ENCODE measurements at regions not wholly inside any gene's neighbourhood (a gene's known extent, or its start where the extent isn't known, plus 50 kb on each side); places are given as distances from the start of the nearest gene placed in this dataset.
"Not testable (repeated sequence)": the region's sequence is repeated elsewhere in the genome, so short reads cannot be mapped to it uniquely, and the experiment has no call there.

- no peak for DNase-seq (ENCODE audit: low spot score)
Measured at GRCh38 chr5:50501491-50502228, 60.6 kb upstream of the EMB start.

GRCh38 chr5:50513028-50513457, 72.0 kb upstream of the EMB start:
- not testable (repeated sequence) for DNase-seq (ENCODE audit: low spot score)

DNA sequence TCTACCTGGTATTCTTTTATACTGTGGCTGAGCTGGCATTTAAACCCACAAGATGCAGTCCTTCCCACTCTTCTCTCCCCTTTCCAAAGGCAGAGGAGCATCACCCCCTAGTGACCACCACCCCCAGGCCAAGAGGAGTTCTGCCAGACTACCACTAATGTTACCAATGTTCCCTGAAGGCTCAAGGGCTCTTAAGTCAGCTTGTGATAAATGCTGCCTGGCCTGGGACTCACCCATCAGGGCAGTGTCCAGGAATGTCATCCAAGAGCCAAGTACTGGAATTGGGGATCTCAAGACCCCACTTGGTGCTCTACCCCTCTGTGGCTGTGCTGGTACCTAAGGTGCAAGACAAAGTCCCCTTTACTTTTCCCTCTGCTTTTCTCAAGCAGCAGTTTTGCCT, 80.0 kb upstream of the EMB start:
- not testable (repeated sequence) for DNase-seq (ENCODE audit: low spot score)

DNA sequence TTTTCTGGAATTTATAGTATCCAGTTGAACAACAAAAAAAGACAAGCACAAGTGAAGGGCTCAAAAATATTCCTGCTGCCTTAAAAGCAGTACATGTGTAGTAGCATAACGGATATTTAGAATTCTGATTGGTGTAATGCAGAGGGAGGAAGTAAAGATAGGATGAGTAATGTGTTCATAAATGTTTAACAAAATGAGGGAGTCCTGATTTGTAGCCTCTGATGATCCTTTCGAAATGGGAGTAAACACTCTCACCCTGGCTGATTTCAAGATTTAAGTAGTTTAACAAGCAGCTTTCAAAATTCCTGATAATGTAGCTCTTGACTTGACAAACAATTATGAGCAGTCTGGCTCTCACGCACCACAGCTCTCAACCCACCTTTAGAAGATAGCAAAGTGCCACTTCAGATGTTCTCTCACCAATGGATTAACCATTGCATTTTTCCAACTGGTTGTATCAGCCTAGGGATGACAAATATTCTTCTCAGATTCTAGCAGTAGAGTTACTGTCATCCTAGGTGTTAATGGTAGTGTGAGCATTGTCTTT, 86.5 kb upstream of the EMB start:
- not testable (repeated sequence) for DNase-seq (ENCODE audit: low spot score)

GRCh38 chr5:50535393-50535792, 94.3 kb upstream of the EMB start:
- DNase-seq (ENCODE audit: low spot score): no peak

- DNase-seq (ENCODE audit: low spot score): not testable (repeated sequence)
Measured at GRCh38 chr5:50537534-50537933, 96.4 kb upstream of the EMB start.

DNA sequence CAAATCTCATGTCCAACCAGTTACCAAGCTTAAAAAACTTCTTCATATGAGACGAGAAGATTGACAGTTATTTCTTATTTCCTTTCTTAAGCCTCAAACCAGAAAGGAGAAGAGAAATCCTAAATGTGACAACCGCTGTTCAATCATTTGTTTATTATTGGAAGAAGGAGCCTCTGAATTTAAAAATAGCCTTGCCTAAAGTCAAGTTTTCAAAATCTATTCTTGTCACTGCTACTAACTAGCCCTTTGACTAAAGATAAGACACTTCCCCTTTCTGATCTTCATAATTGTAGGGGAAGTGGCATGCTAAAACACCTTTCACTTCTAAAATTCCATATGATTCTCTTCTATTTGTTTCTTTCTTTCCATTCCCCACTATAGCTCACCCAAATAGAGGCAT, 106.2 kb upstream of the EMB start:
- no peak for DNase-seq (ENCODE audit: low spot score)

DNA sequence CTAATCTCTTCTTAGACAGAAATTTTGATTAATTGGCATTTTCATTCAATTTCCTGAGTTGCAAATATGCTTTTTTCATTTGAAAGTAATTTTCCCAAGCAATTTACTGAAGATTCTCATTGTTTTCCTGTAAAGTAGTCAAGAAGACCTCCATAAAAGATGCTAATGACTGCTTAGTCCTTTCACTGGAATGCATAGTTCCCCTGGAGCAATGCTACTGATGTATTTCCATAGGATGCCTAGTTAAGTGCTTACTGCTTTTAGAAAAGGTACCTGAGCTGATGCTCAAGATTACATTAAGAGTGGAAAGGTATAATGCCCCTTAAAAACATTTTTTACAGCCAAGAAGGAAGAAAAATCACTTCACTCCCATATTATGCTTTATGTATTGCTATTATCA, 109.2 kb upstream of the EMB start:
- no peak for DNase-seq (ENCODE audit: low spot score)

GRCh38 chr5:50550993-50551392, 109.9 kb upstream of the EMB start:
- DNase-seq (ENCODE audit: low spot score): no peak

DNA sequence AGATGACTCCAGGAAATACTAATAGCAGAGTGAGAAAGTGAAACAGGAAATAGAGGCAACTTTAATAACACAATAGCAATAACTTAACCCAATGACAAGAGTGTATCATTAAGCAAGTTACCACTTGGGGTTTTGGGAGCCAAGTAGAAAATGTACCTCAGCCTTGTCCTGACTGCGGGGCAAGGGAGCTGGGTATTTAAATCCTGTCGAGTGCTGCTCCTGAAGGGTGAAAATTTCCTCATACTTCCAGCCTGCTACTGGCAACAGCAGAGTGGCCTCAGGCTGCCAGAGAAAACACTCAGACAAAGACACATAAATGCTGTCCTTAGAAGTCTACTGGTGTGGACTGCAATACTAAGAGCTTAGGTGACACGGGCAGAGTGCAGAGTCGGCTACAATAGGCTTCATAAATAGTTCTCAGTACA, 112.5 kb upstream of the EMB start:
- DNase-seq (ENCODE audit: low spot score): no peak

- DNase-seq (ENCODE audit: low spot score): not testable (repeated sequence)
Measured at GRCh38 chr5:50558640-50559039, 107.8 kb upstream of the PARP8 start.

DNA sequence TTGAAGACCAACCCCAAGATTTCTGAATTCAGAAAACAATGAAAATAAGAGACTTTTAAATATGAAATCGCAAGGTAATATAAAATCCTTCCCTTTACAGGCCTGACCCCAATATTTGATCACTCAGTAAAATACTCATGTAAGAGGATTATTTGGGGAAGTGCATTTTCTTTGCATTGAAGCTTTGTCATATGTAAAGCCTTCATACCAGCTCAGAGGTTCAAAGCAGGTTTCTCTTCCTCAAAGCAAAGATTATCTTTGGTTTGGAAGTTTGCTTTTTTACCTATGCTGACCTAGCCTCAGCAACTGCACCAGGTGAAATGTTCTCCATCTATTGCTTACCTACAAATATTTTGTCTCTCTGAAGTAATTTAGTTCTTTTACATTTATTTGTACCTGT, 106.5 kb upstream of the PARP8 start:
- DNase-seq (ENCODE audit: low spot score): no peak

DNA sequence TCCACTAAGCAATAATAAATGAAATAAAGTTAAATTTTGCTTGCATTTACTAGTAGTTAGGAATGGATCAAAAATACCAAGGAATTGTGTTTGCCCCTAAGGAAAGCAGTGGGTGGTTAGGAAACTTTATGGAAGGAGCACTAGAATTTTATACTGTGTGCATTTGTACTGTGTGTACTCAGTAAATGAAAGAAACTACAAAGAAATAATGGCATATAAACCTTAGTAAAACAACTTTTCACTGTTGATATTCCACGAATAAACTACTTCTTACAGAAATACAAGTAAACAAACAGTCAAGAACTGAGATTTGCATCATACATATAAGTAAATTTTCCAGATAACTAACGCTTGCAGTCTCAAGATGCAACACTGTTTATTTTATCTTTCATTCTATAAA, 103.7 kb upstream of the PARP8 start:
- DNase-seq (ENCODE audit: low spot score): no peak

GRCh38 chr5:50564079-50564478, 102.4 kb upstream of the PARP8 start:
- DNase-seq (ENCODE audit: low spot score): peak; percentile 51

DNA sequence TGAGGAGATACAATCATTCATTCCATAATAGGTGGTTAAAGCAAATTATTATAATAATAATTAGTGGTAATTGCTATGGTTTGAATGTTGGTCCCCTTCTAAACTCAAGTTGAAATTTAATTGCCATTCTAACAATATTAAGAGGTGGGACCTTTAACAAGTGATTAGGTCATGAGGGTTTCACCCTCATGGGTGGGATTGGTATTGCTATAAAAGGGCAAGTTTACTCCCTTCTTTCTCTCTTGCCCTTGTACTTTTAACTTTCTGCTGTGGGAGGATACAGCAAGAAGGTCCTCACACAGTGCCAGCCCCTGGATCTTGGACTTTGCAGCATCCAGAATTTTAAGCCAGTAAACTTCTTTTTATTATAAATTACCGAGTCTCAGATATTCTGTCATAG, 101.9 kb upstream of the PARP8 start:
- no peak for DNase-seq (ENCODE audit: low spot score)

GRCh38 chr5:50574121-50574520, 92.3 kb upstream of the PARP8 start:
- DNase-seq (ENCODE audit: low spot score): no peak

GRCh38 chr5:50575740-50576139, 90.7 kb upstream of the PARP8 start:
- DNase-seq (ENCODE audit: low spot score): no peak

GRCh38 chr5:50576265-50576664, 90.2 kb upstream of the PARP8 start:
- DNase-seq (ENCODE audit: low spot score): no peak

- no peak for DNase-seq (ENCODE audit: low spot score)
Measured at GRCh38 chr5:50576686-50577256, 89.7 kb upstream of the PARP8 start.

DNA sequence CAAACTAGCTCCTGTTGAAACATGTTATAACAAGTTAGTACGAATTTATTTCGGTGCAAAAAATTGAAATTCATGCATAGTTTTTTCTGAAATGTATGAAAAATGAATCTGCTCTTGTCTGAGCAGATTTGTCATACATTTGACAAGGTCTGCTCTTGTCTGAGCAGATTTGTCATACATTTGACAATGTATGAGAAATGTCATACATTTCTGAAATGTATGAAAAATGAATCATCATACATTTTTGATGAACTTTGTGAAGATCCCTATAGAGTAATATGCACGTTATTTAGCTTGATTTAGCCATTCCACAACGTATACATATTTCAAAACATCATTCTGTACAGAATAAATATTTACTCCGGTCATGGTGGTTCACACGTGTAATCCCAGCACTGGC, 85.9 kb upstream of the PARP8 start:
- DNase-seq (ENCODE audit: low spot score): no peak

DNA sequence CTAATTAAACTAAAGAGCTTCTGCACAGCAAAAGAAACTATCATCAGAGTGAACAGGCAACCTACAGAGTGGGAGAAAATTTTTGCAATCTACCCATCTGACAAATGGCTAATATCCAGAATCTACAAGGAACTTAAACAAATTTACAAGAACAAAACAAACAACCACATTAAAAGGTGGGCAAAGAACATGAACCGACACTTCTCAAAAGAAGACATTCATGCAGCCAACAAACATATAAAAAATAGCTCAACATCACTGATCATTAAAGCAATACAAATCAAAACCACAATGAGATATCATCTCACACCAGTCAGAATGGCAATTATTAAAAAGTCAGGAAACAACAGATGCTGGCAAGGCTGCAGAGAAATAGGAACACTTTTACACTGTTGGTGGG, 84.6 kb upstream of the PARP8 start:
- DNase-seq (ENCODE audit: low spot score): not testable (repeated sequence)

DNA sequence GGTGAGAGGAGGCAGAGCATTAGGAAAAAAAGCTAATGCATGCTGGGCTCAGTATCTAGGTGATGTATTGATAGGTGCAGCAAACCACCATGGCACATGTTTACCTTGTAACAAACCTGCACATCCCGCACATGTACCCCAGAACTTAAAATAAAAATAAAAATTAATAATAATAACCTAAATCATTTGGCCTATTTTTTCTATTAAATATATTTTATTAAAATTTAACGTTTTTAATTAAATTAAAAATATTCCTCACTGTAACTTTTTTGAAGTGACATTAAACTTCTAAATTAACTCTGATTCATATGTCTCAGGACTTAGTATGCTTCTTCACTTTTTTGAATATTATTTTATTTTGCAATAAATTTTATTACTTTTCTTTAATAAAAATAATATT, 83.7 kb upstream of the PARP8 start:
- DNase-seq (ENCODE audit: low spot score): no peak

GRCh38 chr5:50583621-50584020, 82.8 kb upstream of the PARP8 start:
- no peak for DNase-seq (ENCODE audit: low spot score)

DNA sequence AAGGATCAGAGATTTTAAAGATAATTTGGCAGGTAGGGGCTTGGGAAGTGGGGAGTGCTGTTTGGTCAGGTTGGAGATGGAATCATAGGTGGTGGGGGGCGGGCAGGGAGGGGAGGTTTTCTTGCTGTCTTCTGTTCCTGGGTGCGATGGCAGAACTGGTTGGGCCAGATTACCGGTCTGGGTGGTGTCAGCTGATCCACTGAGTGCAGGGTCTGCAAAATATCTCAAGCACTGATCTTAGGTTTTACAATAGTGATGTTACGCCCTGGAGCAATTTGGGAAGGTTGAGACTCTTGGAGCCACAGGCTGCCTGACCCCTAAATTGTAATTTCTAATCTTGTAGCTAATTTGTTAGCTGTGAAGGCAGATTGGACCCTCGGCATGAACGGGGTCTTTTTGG, 78.0 kb upstream of the PARP8 start:
- not testable (repeated sequence) for DNase-seq (ENCODE audit: low spot score)

Measured in CD4-positive, alpha-beta T cell treated with Interleukin-6 at 100 ng/mL for 8 hours (primary cell).